ENCODE measurements at regions not wholly inside any gene's neighbourhood (a gene's known extent, or its start where the extent isn't known, plus 50 kb on each side); places are given as distances from the start of the nearest gene placed in this dataset.

DNA sequence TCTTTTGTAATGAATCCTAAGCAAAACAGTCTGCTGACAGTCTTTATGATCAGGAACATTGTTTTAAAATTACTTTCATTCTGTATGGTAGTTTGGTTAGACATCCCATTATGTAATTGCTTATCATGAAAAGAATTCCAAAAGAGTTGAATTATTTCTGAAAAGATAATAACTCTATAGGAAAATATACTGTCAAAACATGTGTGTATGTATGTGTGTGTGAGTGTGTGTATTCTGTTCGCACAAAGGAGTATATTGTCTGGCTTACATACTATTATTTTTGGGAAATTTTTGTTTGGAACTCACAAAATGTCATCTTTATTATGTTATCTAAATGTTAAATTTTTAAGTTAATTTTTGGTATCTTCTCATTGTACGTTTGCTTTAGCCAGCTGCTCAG lies 1075.9 kb downstream of the ZPLD1 start:
- H3K9me3 ChIP-seq = peaks cover 0 to 9% (median 0%) of the 10 kb centered on the region in 12 donors
- no peak overlapping the region for H3K27ac ChIP-seq
- no peak for TF ChIP-seq POLR2A (IDR thresholded peaks at IDR 0.05)
- TF ChIP-seq, protein P1, sequence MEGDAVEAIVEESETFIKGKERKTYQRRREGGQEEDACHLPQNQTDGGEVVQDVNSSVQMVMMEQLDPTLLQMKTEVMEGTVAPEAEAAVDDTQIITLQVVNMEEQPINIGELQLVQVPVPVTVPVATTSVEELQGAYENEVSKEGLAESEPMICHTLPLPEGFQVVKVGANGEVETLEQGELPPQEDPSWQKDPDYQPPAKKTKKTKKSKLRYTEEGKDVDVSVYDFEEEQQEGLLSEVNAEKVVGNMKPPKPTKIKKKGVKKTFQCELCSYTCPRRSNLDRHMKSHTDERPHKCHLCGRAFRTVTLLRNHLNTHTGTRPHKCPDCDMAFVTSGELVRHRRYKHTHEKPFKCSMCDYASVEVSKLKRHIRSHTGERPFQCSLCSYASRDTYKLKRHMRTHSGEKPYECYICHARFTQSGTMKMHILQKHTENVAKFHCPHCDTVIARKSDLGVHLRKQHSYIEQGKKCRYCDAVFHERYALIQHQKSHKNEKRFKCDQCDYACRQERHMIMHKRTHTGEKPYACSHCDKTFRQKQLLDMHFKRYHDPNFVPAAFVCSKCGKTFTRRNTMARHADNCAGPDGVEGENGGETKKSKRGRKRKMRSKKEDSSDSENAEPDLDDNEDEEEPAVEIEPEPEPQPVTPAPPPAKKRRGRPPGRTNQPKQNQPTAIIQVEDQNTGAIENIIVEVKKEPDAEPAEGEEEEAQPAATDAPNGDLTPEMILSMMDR (IDR thresholded peaks at IDR 0.05) = no peak
- no peak for DNase-seq
- intact Hi-C loops (cut with DNase I) = loop anchor here in 1 of 10 donors (2.0 kb wide), 1 partner anchor 14 kb away; no protein-coding TSS in a partner anchor
- no peaks in the 10 kb centered on the region for H3K27me3 ChIP-seq
- no peaks in the 10 kb centered on the region for H3K36me3 ChIP-seq
- no peak for ATAC-seq
- H3K4me1 ChIP-seq = no peaks in the 10 kb centered on the region
- 53 to 63% (median 57%) methylated on average over 2 of the region's 2 CpGs for WGBS, 4 donors
- no peak overlapping the region for H3K4me3 ChIP-seq

DNA sequence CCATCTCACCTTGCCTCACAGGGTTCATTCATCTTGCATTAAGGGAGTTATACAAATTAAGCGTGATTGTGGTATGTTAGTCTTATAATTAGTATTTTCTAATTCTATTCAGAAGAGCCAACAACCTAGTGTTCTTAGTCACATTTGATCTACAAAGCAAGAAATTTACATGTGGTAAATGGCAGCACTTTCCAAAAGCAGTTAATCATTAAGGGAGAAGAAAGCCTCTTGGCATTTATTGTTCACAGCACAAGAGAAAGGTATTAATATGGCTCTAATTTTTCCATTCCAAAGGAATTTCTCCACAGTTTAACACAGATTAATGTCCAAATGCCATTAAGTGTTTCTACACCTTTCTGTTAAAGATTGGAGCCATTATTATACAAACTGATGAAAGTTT lies 1077.1 kb downstream of the ZPLD1 start:
- DNase-seq (no peak), ATAC-seq (no peak)
- H3K27me3 ChIP-seq = no peaks in the 10 kb centered on the region
- H3K36me3 ChIP-seq = no peaks in the 10 kb centered on the region
- H3K27ac ChIP-seq = no peak overlapping the region
- TF ChIP-seq, protein P1 (IDR thresholded peaks at IDR 0.05) = no peak
- no peak for TF ChIP-seq POLR2A (IDR thresholded peaks at IDR 0.05)
- H3K4me3 ChIP-seq = no peak overlapping the region
- H3K9me3 ChIP-seq = peaks cover 0 to 11% (median under 1%) of the 10 kb centered on the region in 12 donors
- no peaks in the 10 kb centered on the region for H3K4me1 ChIP-seq
- 79 to 90% (median 86%) methylated on average over 1 of the region's 1 CpG for WGBS, 4 donors
- intact Hi-C loops (cut with DNase I) = loop anchor here in 1 of 10 donors (2.0 kb wide), 1 partner anchor 15 kb away; no protein-coding TSS in a partner anchor

- no peaks in the 10 kb centered on the region for H3K4me1 ChIP-seq
- peaks cover 0 to 15% (median 0%) of the 10 kb centered on the region in 12 donors for H3K9me3 ChIP-seq
- DNase-seq (no peak), ATAC-seq (no peak)
- intact Hi-C loops (cut with DNase I) = no loop called here
- H3K4me3 ChIP-seq = no peak overlapping the region
- WGBS, 4 donors = 82 to 83% (median 82%) methylated on average over 1 of the region's 1 CpG
- no peaks in the 10 kb centered on the region for H3K27me3 ChIP-seq
- H3K36me3 ChIP-seq = no peaks in the 10 kb centered on the region
- TF ChIP-seq, protein P1 (IDR thresholded peaks at IDR 0.05) = no peak
- no peak for TF ChIP-seq POLR2A (IDR thresholded peaks at IDR 0.05)
- no peak overlapping the region for H3K27ac ChIP-seq
Measured at GRCh38 chr3:103512595-103512994, 1077.8 kb downstream of the ZPLD1 start.

DNA sequence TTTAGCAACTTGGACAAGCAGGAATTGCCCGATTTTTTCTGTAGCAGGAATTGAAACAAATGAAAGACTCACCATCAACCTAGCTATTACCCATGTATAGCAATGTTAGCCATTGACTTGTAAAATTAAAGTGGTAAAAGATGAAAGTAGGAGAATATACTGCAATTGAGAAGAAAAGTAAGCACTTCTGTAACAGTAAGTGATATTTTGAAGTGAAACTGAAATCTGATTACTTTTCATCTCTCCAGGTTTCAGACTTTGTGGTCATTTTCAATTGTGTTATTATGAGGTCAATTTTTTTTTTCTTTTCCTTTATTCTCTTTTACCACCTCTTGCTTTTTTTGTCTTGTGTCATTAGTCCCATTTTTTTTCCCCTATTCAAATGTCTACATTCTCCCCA lies 1078.2 kb downstream of the ZPLD1 start:
- no peak overlapping the region for H3K4me3 ChIP-seq
- H3K27ac ChIP-seq = no peak overlapping the region
- intact Hi-C loops (cut with DNase I) = no loop called here
- H3K4me1 ChIP-seq = no peaks in the 10 kb centered on the region
- ATAC-seq (no peak), DNase-seq (no peak)
- 66 to 83% (median 81%) methylated on average over 1 of the region's 1 CpG for WGBS, 4 donors
- peaks cover 0 to 15% (median 0%) of the 10 kb centered on the region in 12 donors for H3K9me3 ChIP-seq
- H3K27me3 ChIP-seq = no peaks in the 10 kb centered on the region
- H3K36me3 ChIP-seq = no peaks in the 10 kb centered on the region
- TF ChIP-seq POLR2A (IDR thresholded peaks at IDR 0.05) = no peak
- TF ChIP-seq, protein P1 (IDR thresholded peaks at IDR 0.05) = no peak
